ENCODE measurements at regions not wholly inside any gene's neighbourhood (a gene's known extent, or its start where the extent isn't known, plus 50 kb on each side); places are given as distances from the start of the nearest gene placed in this dataset.

DNA sequence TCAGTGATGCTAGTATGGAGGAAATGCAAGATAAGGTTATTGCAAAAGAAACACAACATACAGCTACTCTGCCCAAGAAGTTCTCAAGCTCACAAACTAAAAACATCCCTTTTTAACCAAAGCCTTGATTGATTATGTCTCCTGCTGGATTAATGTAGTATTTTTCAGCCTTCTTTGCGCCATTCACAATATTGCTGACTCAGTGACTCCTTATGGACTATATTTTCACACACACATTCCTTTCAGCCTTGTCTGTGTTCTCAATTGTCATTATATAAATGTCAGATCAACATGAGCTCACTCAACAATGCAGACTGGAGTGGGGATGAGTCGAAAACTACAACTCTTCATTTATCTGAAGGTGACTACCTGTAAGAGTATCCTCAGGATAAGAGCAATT, 579.3 kb upstream of the CDH8 start:
- TF ChIP-seq, protein P1, sequence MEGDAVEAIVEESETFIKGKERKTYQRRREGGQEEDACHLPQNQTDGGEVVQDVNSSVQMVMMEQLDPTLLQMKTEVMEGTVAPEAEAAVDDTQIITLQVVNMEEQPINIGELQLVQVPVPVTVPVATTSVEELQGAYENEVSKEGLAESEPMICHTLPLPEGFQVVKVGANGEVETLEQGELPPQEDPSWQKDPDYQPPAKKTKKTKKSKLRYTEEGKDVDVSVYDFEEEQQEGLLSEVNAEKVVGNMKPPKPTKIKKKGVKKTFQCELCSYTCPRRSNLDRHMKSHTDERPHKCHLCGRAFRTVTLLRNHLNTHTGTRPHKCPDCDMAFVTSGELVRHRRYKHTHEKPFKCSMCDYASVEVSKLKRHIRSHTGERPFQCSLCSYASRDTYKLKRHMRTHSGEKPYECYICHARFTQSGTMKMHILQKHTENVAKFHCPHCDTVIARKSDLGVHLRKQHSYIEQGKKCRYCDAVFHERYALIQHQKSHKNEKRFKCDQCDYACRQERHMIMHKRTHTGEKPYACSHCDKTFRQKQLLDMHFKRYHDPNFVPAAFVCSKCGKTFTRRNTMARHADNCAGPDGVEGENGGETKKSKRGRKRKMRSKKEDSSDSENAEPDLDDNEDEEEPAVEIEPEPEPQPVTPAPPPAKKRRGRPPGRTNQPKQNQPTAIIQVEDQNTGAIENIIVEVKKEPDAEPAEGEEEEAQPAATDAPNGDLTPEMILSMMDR (IDR thresholded peaks at IDR 0.05; ENCODE audit: insufficient read depth, low read length, severe bottlenecking) = no peak
- DNase-seq (ENCODE audit: low read depth) (no peak), FAIRE-seq (no peak)
- no peaks in the 10 kb centered on the region for H3K36me3 ChIP-seq (ENCODE audit: control insufficient read depth, insufficient read depth, low read length)
- no peak overlapping the region for H3K4me3 ChIP-seq (ENCODE audit: low read depth, low read length)
- no peaks in the 10 kb centered on the region for H3K27me3 ChIP-seq (ENCODE audit: control insufficient read depth, insufficient read depth, low read length)

DNA sequence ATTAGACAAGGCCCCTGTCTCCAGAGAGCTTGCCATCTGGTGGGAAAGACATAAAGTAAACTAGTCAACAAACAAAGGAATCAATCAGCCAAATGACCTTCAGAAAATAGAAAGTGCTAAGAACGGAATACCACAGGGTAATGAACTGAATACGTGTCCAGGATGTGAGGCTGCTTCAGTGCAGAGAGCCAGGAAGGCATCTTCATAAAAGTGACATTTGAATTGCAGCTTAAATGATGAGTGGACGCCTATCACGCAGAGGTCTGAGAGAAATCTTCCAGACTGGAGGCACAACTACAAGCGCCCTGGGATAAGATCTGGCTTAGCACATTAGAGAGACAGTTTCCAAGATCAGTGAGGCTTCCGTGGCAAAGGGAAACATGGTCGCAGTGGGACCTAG, 574.1 kb upstream of the CDH8 start:
- FAIRE-seq (no peak), DNase-seq (ENCODE audit: low read depth) (no peak)
- TF ChIP-seq, protein P1 (IDR thresholded peaks at IDR 0.05; ENCODE audit: insufficient read depth, low read length, severe bottlenecking) = no peak
- no peaks in the 10 kb centered on the region for H3K27me3 ChIP-seq (ENCODE audit: control insufficient read depth, insufficient read depth, low read length)
- no peak overlapping the region for H3K4me3 ChIP-seq (ENCODE audit: low read depth, low read length)
- no peaks in the 10 kb centered on the region for H3K36me3 ChIP-seq (ENCODE audit: control insufficient read depth, insufficient read depth, low read length)

DNA sequence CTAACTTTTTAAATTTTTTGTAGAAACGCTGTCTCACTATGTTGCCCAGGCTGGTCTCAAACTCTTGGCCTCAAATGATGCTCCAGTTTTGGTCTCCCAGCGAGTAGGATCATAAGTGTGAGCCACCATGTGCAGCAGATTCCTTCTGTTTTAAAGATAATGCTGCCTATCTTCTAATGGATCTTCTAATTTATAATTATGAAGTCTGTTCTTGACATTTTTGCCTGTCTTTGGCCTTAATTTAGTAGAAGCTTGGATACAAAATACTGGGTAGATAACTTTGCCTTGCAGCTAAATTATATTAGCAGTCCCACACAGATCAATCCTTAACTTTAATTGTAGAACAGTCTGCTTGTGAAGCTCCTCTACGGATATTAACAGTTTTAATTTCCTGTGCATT, 566.6 kb upstream of the CDH8 start:
- FAIRE-seq (no peak), DNase-seq (ENCODE audit: low read depth) (no peak)
- Histone ChIP-seq H3K4me3 (ENCODE audit: low read depth, low read length) (no peak overlapping the region), H3K36me3 (ENCODE audit: control insufficient read depth, insufficient read depth, low read length) (no peaks in the 10 kb centered on the region), H3K27me3 (ENCODE audit: control insufficient read depth, insufficient read depth, low read length) (no peaks in the 10 kb centered on the region)
- TF ChIP-seq, protein P1 (IDR thresholded peaks at IDR 0.05; ENCODE audit: insufficient read depth, low read length, severe bottlenecking) = no peak

DNA sequence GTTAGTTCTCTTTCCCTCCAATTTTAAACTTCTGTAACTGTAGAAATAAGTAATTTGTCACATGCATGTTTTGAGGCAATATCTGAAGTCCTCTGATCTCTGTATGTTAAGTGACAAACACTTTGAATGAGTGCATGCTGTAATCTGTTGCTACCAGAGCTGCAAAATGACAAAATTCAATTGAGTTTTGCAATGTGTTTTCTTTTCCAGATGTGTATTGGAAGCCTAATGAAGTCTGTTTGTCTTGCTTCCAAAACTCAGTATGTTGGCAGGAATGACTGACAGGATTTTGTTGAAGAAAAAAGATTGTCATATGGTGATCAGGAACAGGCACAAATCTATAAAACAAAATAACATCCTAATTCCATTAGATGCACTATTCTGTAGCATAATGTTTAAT, 561.6 kb upstream of the CDH8 start:
- no peaks in the 10 kb centered on the region for H3K36me3 ChIP-seq (ENCODE audit: control insufficient read depth, insufficient read depth, low read length)
- no peak for FAIRE-seq

DNA sequence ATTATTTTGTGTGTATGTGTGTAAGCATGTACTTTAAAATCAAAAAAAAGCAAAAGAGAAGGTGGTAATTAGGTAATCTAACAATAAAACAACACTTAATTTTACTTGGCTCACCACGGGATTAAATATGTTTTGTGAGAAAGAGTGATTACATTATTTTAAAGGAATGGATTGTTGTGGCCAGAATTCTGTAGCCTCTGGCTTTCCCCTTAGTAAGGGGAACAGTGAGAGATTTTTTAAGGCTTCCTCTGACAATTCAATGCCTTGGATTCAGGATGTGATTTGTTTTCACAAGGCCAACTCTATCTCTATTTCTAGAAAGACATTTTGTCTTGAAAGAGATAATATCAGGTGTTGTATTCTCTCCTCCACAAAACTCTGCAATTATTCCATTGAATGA, 560.3 kb upstream of the CDH8 start:
- H3K27me3 ChIP-seq (ENCODE audit: control insufficient read depth, insufficient read depth, low read length) = no peaks in the 10 kb centered on the region
- no peak for DNase-seq (ENCODE audit: low read depth)
- no peak overlapping the region for H3K4me3 ChIP-seq (ENCODE audit: low read depth, low read length)
- TF ChIP-seq, protein P1 (IDR thresholded peaks at IDR 0.05; ENCODE audit: insufficient read depth, low read length, severe bottlenecking) = no peak
- H3K36me3 ChIP-seq (ENCODE audit: control insufficient read depth, insufficient read depth, low read length) = no peaks in the 10 kb centered on the region
- no peak for FAIRE-seq

More for the DNA sequence above, 561.6 kb upstream of the CDH8 start:
- Histone ChIP-seq H3K27me3 (ENCODE audit: control insufficient read depth, insufficient read depth, low read length) (no peaks in the 10 kb centered on the region), H3K4me3 (ENCODE audit: low read depth, low read length) (no peak overlapping the region)
- DNase-seq (ENCODE audit: low read depth) = no peak
- TF ChIP-seq, protein P1 (IDR thresholded peaks at IDR 0.05; ENCODE audit: insufficient read depth, low read length, severe bottlenecking) = no peak

DNA sequence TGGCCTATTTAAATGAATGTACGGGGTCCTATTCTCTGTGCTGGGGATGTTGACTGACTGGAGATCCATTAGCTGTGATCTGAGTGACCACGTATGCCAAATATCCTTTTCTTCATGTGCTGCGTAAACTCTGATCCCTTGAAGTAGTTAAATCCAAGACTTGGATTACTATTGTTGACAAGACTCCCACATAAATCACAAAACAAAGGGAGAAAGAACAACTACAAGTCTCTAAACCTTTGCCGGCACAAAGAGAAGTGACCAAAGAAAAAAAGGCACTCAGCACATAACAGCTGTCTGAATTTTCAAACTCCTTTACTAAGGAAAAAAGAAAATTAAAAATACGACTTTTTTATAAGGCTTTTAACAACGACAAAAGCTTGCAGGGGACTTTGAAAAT, 559.9 kb upstream of the CDH8 start:
- TF ChIP-seq, protein P1 (IDR thresholded peaks at IDR 0.05; ENCODE audit: insufficient read depth, low read length, severe bottlenecking) = no peak
- no peak for DNase-seq (ENCODE audit: low read depth)
- H3K4me3 ChIP-seq (ENCODE audit: low read depth, low read length) = no peak overlapping the region
- FAIRE-seq = no peak
- H3K36me3 ChIP-seq (ENCODE audit: control insufficient read depth, insufficient read depth, low read length) = no peaks in the 10 kb centered on the region
- H3K27me3 ChIP-seq (ENCODE audit: control insufficient read depth, insufficient read depth, low read length) = no peaks in the 10 kb centered on the region

Data from bronchial epithelial cell (primary cell).